HCT116 (cell line): ENCODE measurements at regions not wholly inside any gene's neighbourhood (a gene's known extent, or its start where the extent isn't known, plus 50 kb on each side); places are given as distances from the start of the nearest gene placed in this dataset.

Experiments
- ATAC-seq: fragments of 200-7000 bp; cut with Tn5 transposase; 2 replicates; pipeline ENCODE4 v1.9.1; 2020; ENCODE audit warnings: mild to moderate bottlenecking, moderate library complexity
- BruUV-seq: library from RNA; stranded (reverse); fragments of 400-500 nt; replicated peaks from 2 replicates; lab custom pipeline; 2021; lab: Mats Ljungman, UMichigan
- CTCF ChIA-PET: fragments of 300-600 bp; sonication (Branson Sonifier 250); formaldehyde crosslinking; loops from one replicate; lab custom pipeline; 2021; ENCODE audit warnings: antibody characterized with exemption; lab: Charles Lee
- POLR2A ChIA-PET: fragments of 300-600, 350-600 bp; sonication (Branson Sonifier 250); formaldehyde crosslinking; loops from one replicate; lab custom pipeline; 2021; ENCODE audit warnings: antibody characterized with exemption; lab: Charles Lee
- RAD21 ChIA-PET, 2 experiments: fragments of 300-600 bp; sonication (Branson Sonifier 250); formaldehyde crosslinking; loops; one replicate each; lab custom pipeline; 2023; ENCODE audit warnings: low total read pairs in 2 of 2; ENCODE audit not compliant: uncharacterized antibody in 2 of 2, unreplicated experiment in 2 of 2, low non-redundant PET in 1 of 2; lab: Charles Lee
- DNase-seq: peaks from one replicate; pipeline ENCODE4 v3.0.0-alpha.2; 2010; ENCODE audit warnings: low read depth, low spot score
- H2AFZ ChIP-seq: fragments of 200-600 bp; shearing (Covaris generic), sonication (generic); 2 replicates; pipeline ENCODE4 v1.6.1; 2017; ENCODE audit warnings: low read depth, mixed run types, mixed read lengths, antibody characterized with exemption, low read length; ENCODE audit not compliant: poor library complexity, severe bottlenecking
- H3K27ac ChIP-seq: 2 replicates; pipeline ENCODE4 v1.5.1; 2012; ENCODE audit warnings: low read depth, low read length
- H3K27me3 ChIP-seq: fragments of 200-600 bp; sonication (generic); 2 replicates; pipeline ENCODE4 v1.6.1; 2016; ENCODE audit warnings: mixed run types, low read length, mixed read lengths; ENCODE audit not compliant: insufficient read depth
- H3K36me3 ChIP-seq, 2 experiments: fragments of 200-500 bp in 1 of 2; fragments of 200-600 bp in 1 of 2; sonication (Bioruptor generic) in 1 of 2; sonication (generic) in 1 of 2; 2 replicates each; pipeline versions ENCODE4 v1.5.1 to v1.6.1; 2014 to 2016; ENCODE audit warnings: low read length in 2 of 2, inconsistent platforms in 1 of 2, mixed read lengths in 1 of 2, mixed run types in 1 of 2; ENCODE audit not compliant: insufficient read depth in 2 of 2, control insufficient read depth in 1 of 2
- H3K4me1 ChIP-seq, 2 experiments: fragments of 200-600 bp in 1 of 2; sonication (generic) in 1 of 2; 2 replicates each; pipeline versions ENCODE4 v1.5.1 to v1.6.1; 2012 to 2017; ENCODE audit warnings: low read length in 2 of 2, inconsistent platforms in 1 of 2, mild to moderate bottlenecking in 1 of 2, mixed read lengths in 1 of 2, mixed run types in 1 of 2, moderate library complexity in 1 of 2; ENCODE audit not compliant: insufficient read depth in 2 of 2, control insufficient read depth in 1 of 2
- H3K4me2 ChIP-seq: fragments of 200-600 bp; sonication (generic); 2 replicates; pipeline ENCODE4 v1.6.1; 2017; ENCODE audit warnings: mixed run types, low read length, mixed read lengths
- H3K4me3 ChIP-seq, 2 experiments: fragments of 200-600 bp in 1 of 2; sonication (generic) in 1 of 2; replicated peaks in 1 of 2; 2 replicates each; pipeline ENCODE4 v1.5.1; 2011 to 2016; ENCODE audit warnings: low read length in 2 of 2, control low read depth in 1 of 2, low read depth in 1 of 2, mild to moderate bottlenecking in 1 of 2, mixed read lengths in 1 of 2, mixed run types in 1 of 2
- H3K79me2 ChIP-seq: fragments of 200-600 bp; sonication (generic); 2 replicates; pipeline ENCODE4 v1.6.1; 2017; ENCODE audit warnings: mild to moderate bottlenecking, mixed run types, low read length, moderate library complexity, mixed read lengths; ENCODE audit not compliant: insufficient read depth
- H3K9ac ChIP-seq: fragments of 200-600 bp; sonication (generic); 2 replicates; pipeline ENCODE4 v1.6.1; 2016; ENCODE audit warnings: low read length, mixed read lengths
- H3K9me2 ChIP-seq: fragments of 200-600 bp; sonication (generic), shearing (Covaris generic); 2 replicates; pipeline ENCODE4 v1.6.1; 2017; ENCODE audit warnings: mixed run types, mild to moderate bottlenecking, moderate library complexity; ENCODE audit not compliant: insufficient read depth
- H3K9me3 ChIP-seq, 2 experiments: fragments of 200-500 bp in 1 of 2; fragments of 200-600 bp in 1 of 2; sonication (Bioruptor generic) in 1 of 2; sonication (generic) in 1 of 2; 2 replicates each; pipeline ENCODE4 v1.6.1; 2014 to 2017; ENCODE audit warnings: low read length in 2 of 2, mixed read lengths in 2 of 2, inconsistent platforms in 1 of 2, low read depth in 1 of 2, mild to moderate bottlenecking in 1 of 2, mixed run types in 1 of 2, moderate library complexity in 1 of 2; ENCODE audit not compliant: control insufficient read depth in 1 of 2, insufficient read depth in 1 of 2
- H4K20me1 ChIP-seq: fragments of 200-600 bp; sonication (generic), shearing (Covaris generic); 2 replicates; pipeline ENCODE4 v1.6.1; 2017; ENCODE audit warnings: mixed run types, mild to moderate bottlenecking, moderate library complexity; ENCODE audit not compliant: insufficient read depth
- ATF3 ChIP-seq: IDR thresholded peaks from 2 replicates; pipeline ENCODE4 v1.6.1; 2012
- EGR1 ChIP-seq: IDR thresholded peaks from 2 replicates; pipeline ENCODE4 v1.6.1; 2012; ENCODE audit warnings: low read depth
- JUND ChIP-seq: IDR thresholded peaks from 2 replicates; pipeline ENCODE4 v1.6.1; 2012
- POLR2AphosphoS5 ChIP-seq: IDR thresholded peaks from 2 replicates; pipeline ENCODE4 v1.6.1; 2011; ENCODE audit warnings: mild to moderate bottlenecking, low read depth, low read length, moderate library complexity
- RAD21 ChIP-seq: IDR thresholded peaks from 2 replicates; pipeline ENCODE4 v1.6.1; 2012; ENCODE audit warnings: low read depth, mild to moderate bottlenecking
- SIN3A ChIP-seq: IDR thresholded peaks from 2 replicates; pipeline ENCODE4 v1.6.1; 2012; ENCODE audit warnings: low read depth
- SP1 ChIP-seq: IDR thresholded peaks from 2 replicates; pipeline ENCODE4 v1.6.1; 2012; ENCODE audit warnings: low read depth
- YY1 ChIP-seq: IDR thresholded peaks from 2 replicates; pipeline ENCODE4 v1.6.1; 2011; ENCODE audit warnings: low read length, low read depth, moderate library complexity, mild to moderate bottlenecking; ENCODE audit not compliant: insufficient replicate concordance; ENCODE audit errors: extremely low read depth
- ZBTB33 ChIP-seq: IDR thresholded peaks from 2 replicates; pipeline ENCODE4 v1.6.1; 2011; ENCODE audit warnings: mild to moderate bottlenecking, low read length, moderate library complexity; ENCODE audit not compliant: insufficient replicate concordance; ENCODE audit errors: extremely low read depth
- ZFX ChIP-seq: fragments of 450-650 bp; IDR thresholded peaks from 2 replicates; pipeline ENCODE4 v1.6.1; 2017
- ZNF274 ChIP-seq: fragments of 200-500 bp; sonication (Bioruptor generic); IDR thresholded peaks from 2 replicates; pipeline ENCODE4 v1.6.1; 2014; ENCODE audit warnings: mild to moderate bottlenecking, low read depth, low read length, inconsistent platforms
- intact Hi-C: fragments of 100-400 bp; cut with micrococcal nuclease; formaldehyde crosslinking; loops from 2 replicates; pipeline ENCODE4 v1.10.0; 2022
- TF ChIP-seq, protein P1 (sequence below): IDR thresholded peaks from 2 replicates; pipeline ENCODE4 v1.6.1; 2012

GRCh38 chr20:19923762-19924161 is 93.4 kb upstream of the NAA20 start:
- intact Hi-C loops: no loop called here
- H3K9me3 ChIP-seq: no peaks in the 10 kb centered on the region
- H3K9me2 ChIP-seq: no peaks in the 10 kb centered on the region
- RAD21 ChIA-PET: no interaction called here
- H3K4me3 ChIP-seq: no peak overlapping the region
- no peak overlapping the region for H3K27ac ChIP-seq
- BruUV-seq: no TSS peak
- H2AFZ ChIP-seq: no peak overlapping the region
- H4K20me1 ChIP-seq: no peaks in the 10 kb centered on the region
- CTCF ChIA-PET: no interaction called here
- no peak overlapping the region for H3K9ac ChIP-seq
- H3K36me3 ChIP-seq: no peaks in the 10 kb centered on the region
- DNase-seq (no peak), ATAC-seq (no peak)
- H3K4me1 ChIP-seq: no peaks in the 10 kb centered on the region
- POLR2A ChIA-PET: no interaction called here
- no peaks in the 10 kb centered on the region for H3K79me2 ChIP-seq
- TF ChIP-seq JUND: no peak
- TF ChIP-seq, protein P1, sequence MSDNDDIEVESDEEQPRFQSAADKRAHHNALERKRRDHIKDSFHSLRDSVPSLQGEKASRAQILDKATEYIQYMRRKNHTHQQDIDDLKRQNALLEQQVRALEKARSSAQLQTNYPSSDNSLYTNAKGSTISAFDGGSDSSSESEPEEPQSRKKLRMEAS: no peak
- TF ChIP-seq ZNF274: no peak
- no peak for TF ChIP-seq YY1
- TF ChIP-seq ZBTB33: no peak
- no peak for TF ChIP-seq POLR2AphosphoS5
- TF ChIP-seq EGR1: no peak
- no peak for TF ChIP-seq ZFX
- TF ChIP-seq SIN3A: no peak
- no peak for TF ChIP-seq RAD21
- TF ChIP-seq ATF3: no peak
- TF ChIP-seq SP1: no peak
- no peaks in the 10 kb centered on the region for H3K27me3 ChIP-seq
- no peak overlapping the region for H3K4me2 ChIP-seq
